Astrocyte (in vitro differentiated cells and primary cell): ENCODE measurements at regions not wholly inside any gene's neighbourhood (a gene's known extent, or its start where the extent isn't known, plus 50 kb on each side); places are given as distances from the start of the nearest gene placed in this dataset.

Source experiments
- DNase-seq: peaks from one replicate; pipeline ENCODE4 v3.0.0-alpha.2; 2010; ENCODE audit warnings: low read depth
- FAIRE-seq: peaks from 2 replicates; lab custom pipeline; 2011; peaks lifted over from hg19 to GRCh38; lab: Jason Lieb, UNC
- H2AFZ ChIP-seq: 2 replicates; pipeline ENCODE4 v1.6.0; 2012; ENCODE audit warnings: low read depth, low read length, inconsistent platforms
- H3K27ac ChIP-seq: 2 replicates; pipeline ENCODE4 v1.5.1; 2011; ENCODE audit warnings: low read depth, low read length, inconsistent platforms
- H3K27me3 ChIP-seq: 2 replicates; pipeline ENCODE4 v1.6.0; 2011; ENCODE audit warnings: low read length, inconsistent platforms; ENCODE audit not compliant: insufficient read depth
- H3K36me3 ChIP-seq: 2 replicates; pipeline ENCODE4 v1.5.1; 2011; ENCODE audit warnings: low read length, inconsistent platforms; ENCODE audit not compliant: insufficient read depth
- H3K4me1 ChIP-seq: 2 replicates; pipeline ENCODE4 v1.5.1; 2011; ENCODE audit warnings: low read length, inconsistent platforms; ENCODE audit not compliant: insufficient read depth
- H3K4me2 ChIP-seq: 2 replicates; pipeline ENCODE4 v1.6.0; 2012; ENCODE audit warnings: low read length, inconsistent platforms
- H3K4me3 ChIP-seq: 2 replicates; pipeline ENCODE4 v1.5.1; 2011; ENCODE audit warnings: low read depth, mild to moderate bottlenecking, low read length, inconsistent platforms; ENCODE audit not compliant: insufficient read depth
- H3K79me2 ChIP-seq: 2 replicates; pipeline ENCODE4 v1.6.0; 2012; ENCODE audit warnings: mild to moderate bottlenecking, low read length, inconsistent platforms; ENCODE audit not compliant: insufficient read depth
- H3K9ac ChIP-seq: 2 replicates; pipeline ENCODE4 v1.6.0; 2012; ENCODE audit warnings: mild to moderate bottlenecking, low read length, inconsistent platforms
- H3K9me3 ChIP-seq: 2 replicates; pipeline ENCODE4 v1.5.1; 2012; ENCODE audit warnings: low read depth, mild to moderate bottlenecking, low read length, inconsistent platforms; ENCODE audit not compliant: insufficient read depth
- H4K20me1 ChIP-seq: 2 replicates; pipeline ENCODE4 v1.6.0; 2012; ENCODE audit warnings: low read length, inconsistent platforms; ENCODE audit not compliant: insufficient read depth
- H3K27ac Mint-ChIP-seq: one replicate; pipeline ENCODE4 v1.8.0; 2021; ENCODE audit warnings: mild to moderate bottlenecking, mixed read lengths; ENCODE audit not compliant: unreplicated experiment
- H3K27me3 Mint-ChIP-seq: one replicate; pipeline ENCODE4 v1.8.0; 2021; ENCODE audit warnings: low read depth, mixed read lengths; ENCODE audit not compliant: unreplicated experiment
- H3K36me3 Mint-ChIP-seq: one replicate; pipeline ENCODE4 v1.8.0; 2021; ENCODE audit warnings: low read depth, mixed read lengths; ENCODE audit not compliant: unreplicated experiment
- H3K4me1 Mint-ChIP-seq: one replicate; pipeline ENCODE4 v1.8.0; 2021; ENCODE audit warnings: low read depth, mixed read lengths; ENCODE audit not compliant: unreplicated experiment
- H3K4me3 Mint-ChIP-seq: one replicate; pipeline ENCODE4 v1.8.0; 2021; ENCODE audit warnings: mild to moderate bottlenecking, moderate library complexity, mixed read lengths; ENCODE audit not compliant: unreplicated experiment
- H3K9me3 Mint-ChIP-seq: one replicate; pipeline ENCODE4 v1.8.0; 2021; ENCODE audit warnings: mild to moderate bottlenecking, mixed read lengths; ENCODE audit not compliant: unreplicated experiment
- CTCF ChIP-seq: IDR thresholded peaks from 2 replicates; pipeline ENCODE4 v1.5.1; 2011; ENCODE audit warnings: low read depth, mild to moderate bottlenecking, inconsistent platforms, low read length, moderate library complexity; ENCODE audit not compliant: insufficient read depth
- EZH2 ChIP-seq: IDR thresholded peaks from 2 replicates; pipeline ENCODE4 v1.6.1; 2012; ENCODE audit warnings: mild to moderate bottlenecking, low read length, inconsistent platforms; ENCODE audit not compliant: insufficient read depth

DNA sequence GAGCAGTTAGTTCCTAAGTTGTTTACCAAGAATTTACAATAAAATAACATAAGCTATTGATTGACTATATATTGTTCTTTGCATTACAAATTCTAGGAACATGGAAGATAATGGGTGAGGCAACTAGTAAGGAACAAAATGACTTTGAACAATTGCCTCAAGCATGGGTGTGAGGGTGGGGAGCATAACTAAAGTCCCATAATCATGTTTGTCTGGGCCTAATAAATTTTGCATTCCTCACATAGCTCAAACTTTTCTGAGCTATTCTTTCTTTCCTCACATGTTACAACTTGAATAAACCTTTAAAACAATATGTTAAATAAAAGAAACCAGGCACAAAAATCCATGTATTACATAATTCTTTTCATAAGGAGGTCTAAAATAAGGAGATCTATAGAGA is 1066.1 kb downstream of the NR2F1-AS1 start:
- H3K4me1 Mint-ChIP-seq, result no peaks in the 10 kb centered on the region
- H3K4me3 Mint-ChIP-seq, result no peak overlapping the region
- no peaks in the 10 kb centered on the region for H3K27me3 Mint-ChIP-seq
- Histone ChIP-seq H4K20me1 (no peaks in the 10 kb centered on the region), H3K4me2 (no peak overlapping the region), H3K9ac (no peak overlapping the region), H3K27me3 (no peaks in the 10 kb centered on the region), H3K4me1 (no peaks in the 10 kb centered on the region), H3K27ac (no peak overlapping the region), H3K79me2 (no peaks in the 10 kb centered on the region), H2AFZ (no peak overlapping the region), H3K9me3 (no peaks in the 10 kb centered on the region), H3K36me3 (no peaks in the 10 kb centered on the region), H3K4me3 (no peak overlapping the region)
- peaks cover 24% of the 10 kb centered on the region for H3K9me3 Mint-ChIP-seq
- FAIRE-seq, result no peak
- H3K36me3 Mint-ChIP-seq, result no peaks in the 10 kb centered on the region
- no peak overlapping the region for H3K27ac Mint-ChIP-seq
- no peak for DNase-seq
- TF ChIP-seq CTCF (no peak), EZH2 (no peak)

DNA sequence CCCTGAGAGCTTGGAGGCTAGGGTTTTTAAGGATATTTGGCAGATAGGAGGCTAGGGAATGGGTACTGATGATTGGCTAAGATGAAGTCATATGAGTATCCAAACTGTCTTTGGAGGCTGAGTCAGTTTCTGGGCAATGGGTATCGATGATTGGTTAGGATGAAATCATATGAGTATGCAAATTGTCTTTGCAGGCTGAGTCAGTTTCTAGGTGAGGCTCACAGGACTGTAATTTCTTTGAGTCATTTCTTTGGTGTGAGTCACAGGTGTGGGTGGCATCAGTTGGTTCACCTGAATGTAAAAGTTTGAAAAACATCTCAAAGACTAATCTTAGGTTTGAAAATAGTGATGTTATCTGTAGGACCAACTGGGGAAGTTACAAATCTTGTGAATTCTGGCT is 1068.0 kb downstream of the NR2F1-AS1 start:
- no peaks in the 10 kb centered on the region for H4K20me1 ChIP-seq
- no peak for DNase-seq
- no peaks in the 10 kb centered on the region for H3K4me1 ChIP-seq
- H3K9ac ChIP-seq, result no peak overlapping the region
- FAIRE-seq, result no peak
- H3K27ac Mint-ChIP-seq, result no peak overlapping the region
- H3K4me1 Mint-ChIP-seq, result no peaks in the 10 kb centered on the region
- H3K27me3 Mint-ChIP-seq, result no peaks in the 10 kb centered on the region
- H3K27me3 ChIP-seq, result no peaks in the 10 kb centered on the region
- H3K4me3 Mint-ChIP-seq, result no peak overlapping the region
- H3K79me2 ChIP-seq, result no peaks in the 10 kb centered on the region
- no peaks in the 10 kb centered on the region for H3K9me3 ChIP-seq
- TF ChIP-seq CTCF (no peak), EZH2 (no peak)
- no peak overlapping the region for H2AFZ ChIP-seq
- H3K27ac ChIP-seq, result no peak overlapping the region
- H3K9me3 Mint-ChIP-seq, result peaks cover 32% of the 10 kb centered on the region
- no peak overlapping the region for H3K4me3 ChIP-seq
- H3K36me3 ChIP-seq, result no peaks in the 10 kb centered on the region
- no peak overlapping the region for H3K4me2 ChIP-seq
- H3K36me3 Mint-ChIP-seq, result no peaks in the 10 kb centered on the region

GRCh38 chr5:92508271-92508670 is 1072.7 kb downstream of the NR2F1-AS1 start:
- peaks cover 29% of the 10 kb centered on the region for H3K9me3 Mint-ChIP-seq
- FAIRE-seq, result no peak

More at GRCh38 chr5:92508271-92508670, 1072.7 kb downstream of the NR2F1-AS1 start:
- no peak overlapping the region for H3K4me3 Mint-ChIP-seq
- peaks cover 14% of the 10 kb centered on the region for H3K4me1 Mint-ChIP-seq
- no peaks in the 10 kb centered on the region for H3K36me3 Mint-ChIP-seq
- no peak overlapping the region for H3K4me3 ChIP-seq
- H3K9ac ChIP-seq, result no peak overlapping the region
- DNase-seq, result no peak
- no peaks in the 10 kb centered on the region for H4K20me1 ChIP-seq
- no peak overlapping the region for H3K27ac ChIP-seq
- H3K4me1 ChIP-seq, result no peaks in the 10 kb centered on the region
- no peak overlapping the region for H3K4me2 ChIP-seq
- no peaks in the 10 kb centered on the region for H3K9me3 ChIP-seq
- H2AFZ ChIP-seq, result no peak overlapping the region
- H3K27ac Mint-ChIP-seq, result no peak overlapping the region
- H3K27me3 ChIP-seq, result no peaks in the 10 kb centered on the region
- no peaks in the 10 kb centered on the region for H3K27me3 Mint-ChIP-seq
- TF ChIP-seq CTCF (no peak), EZH2 (no peak)
- no peaks in the 10 kb centered on the region for H3K79me2 ChIP-seq
- H3K36me3 ChIP-seq, result no peaks in the 10 kb centered on the region
